Transverse colon (tissue), 4 donors: ENCODE measurements at regions not wholly inside any gene's neighbourhood (a gene's known extent, or its start where the extent isn't known, plus 50 kb on each side); places are given as distances from the start of the nearest gene placed in this dataset.

Experiments used
- DNase-seq: peaks from one replicate; pipeline ENCODE4 v3.0.0-alpha.2; 2019
- H3K27ac ChIP-seq, 4 donors: fragments of 200-600 bp; sonication (generic); 2 replicates each; pipeline ENCODE4 v1.5.1; 2016 to 2018; ENCODE audit warnings: inconsistent platforms in 4 of 4
- H3K27me3 ChIP-seq: fragments of 200-600 bp; sonication (generic); 2 replicates; pipeline ENCODE4 v1.5.1; 2017; ENCODE audit warnings: inconsistent platforms
- H3K36me3 ChIP-seq, 4 donors: fragments of 200-600 bp; sonication (generic); 2 replicates each; pipeline ENCODE4 v1.5.1; 2017 to 2019; ENCODE audit warnings: inconsistent platforms in 4 of 4
- H3K4me1 ChIP-seq, 4 donors: fragments of 200-600 bp; sonication (generic); 2 replicates each; pipeline ENCODE4 v1.5.1; 2017 to 2020; ENCODE audit warnings: inconsistent platforms in 4 of 4
- H3K4me3 ChIP-seq, 4 donors: fragments of 200-600 bp; sonication (generic); 1 replicate in 1 of 4; 2 replicates in 3 of 4; pipeline versions ENCODE4 v1.5.1 to v1.6.1; 2017 to 2019; ENCODE audit warnings: inconsistent platforms in 4 of 4
- H3K9me3 ChIP-seq, 2 donors: fragments of 200-600 bp; sonication (generic); 2 replicates each; pipeline ENCODE4 v1.5.1; 2017 to 2019; ENCODE audit warnings: inconsistent platforms in 2 of 2
- EP300 ChIP-seq: sonication (generic); formaldehyde crosslinking; IDR thresholded peaks from one replicate; pipeline ENCODE4 v1.6.1; 2017; ENCODE audit warnings: antibody characterized with exemption, low read depth
- POLR2A ChIP-seq: fragments of 450-650 bp; IDR thresholded peaks from one replicate; pipeline ENCODE4 v1.6.1; 2016; ENCODE audit warnings: antibody characterized with exemption, mild to moderate bottlenecking, moderate library complexity
- POLR2AphosphoS5 ChIP-seq, 3 donors: sonication (generic); formaldehyde crosslinking; IDR thresholded peaks; one replicate each; pipeline ENCODE4 v1.6.1; 2016; ENCODE audit warnings: antibody characterized with exemption in 3 of 3
- WGBS, 2 donors: methylation state at CpG; one replicate each; pipeline ENCODE4 v1.1.5; 2018; ENCODE audit warnings: low coverage in 1 of 2; 5-methylcytosine and 5-hydroxymethylcytosine counted together
- in situ Hi-C, 4 donors: fragments of 200-750 bp; cut with MboI; loops; one replicate each; pipeline versions ENCODE4 v1.15.0 to v1.15.1; 2017; ENCODE audit warnings: low sequenced_read_pairs in 3 of 4, low pct_ligation_motif_present in 1 of 4, low pct_unique_long_range_greater_than_20kb in 1 of 4
- intact Hi-C: fragments of 100-400 bp; cut with DNase I; formaldehyde crosslinking; loops from one replicate; pipeline ENCODE4 v1.15.1; 2023; ENCODE audit warnings: low total_unique reads
- TF ChIP-seq, protein P1 (sequence below), 5 experiments: fragments of 200-600 bp in 3 of 5; fragments of 450-650 bp in 2 of 5; sonication (generic) in 3 of 5; IDR thresholded peaks; 1 replicate in 2 of 5; 2 replicates in 3 of 5; pipeline ENCODE4 v1.5.1; 2016 to 2017; ENCODE audit warnings: antibody characterized with exemption in 5 of 5, inconsistent platforms in 3 of 5, mild to moderate bottlenecking in 2 of 5, moderate library complexity in 1 of 5

- no peak overlapping the region for H3K4me3 ChIP-seq
- WGBS, 2 donors, result 67 to 88% methylated on average over 1 of the region's 1 CpG
- no peak for DNase-seq
- no peaks in the 10 kb centered on the region for H3K4me1 ChIP-seq
- intact Hi-C loops, result no loop called here
- in situ Hi-C loops, result loop anchor here in 2 of 4 donors (10.0 to 25.0 kb wide), 2 partner anchors 199 to 207 kb away; partner anchors contain the start of gene TOP2B (in 1 of the 2)
- H3K27ac ChIP-seq, result no peak overlapping the region
- no peaks in the 10 kb centered on the region for H3K9me3 ChIP-seq
- no peaks in the 10 kb centered on the region for H3K27me3 ChIP-seq
- TF ChIP-seq, protein P1, sequence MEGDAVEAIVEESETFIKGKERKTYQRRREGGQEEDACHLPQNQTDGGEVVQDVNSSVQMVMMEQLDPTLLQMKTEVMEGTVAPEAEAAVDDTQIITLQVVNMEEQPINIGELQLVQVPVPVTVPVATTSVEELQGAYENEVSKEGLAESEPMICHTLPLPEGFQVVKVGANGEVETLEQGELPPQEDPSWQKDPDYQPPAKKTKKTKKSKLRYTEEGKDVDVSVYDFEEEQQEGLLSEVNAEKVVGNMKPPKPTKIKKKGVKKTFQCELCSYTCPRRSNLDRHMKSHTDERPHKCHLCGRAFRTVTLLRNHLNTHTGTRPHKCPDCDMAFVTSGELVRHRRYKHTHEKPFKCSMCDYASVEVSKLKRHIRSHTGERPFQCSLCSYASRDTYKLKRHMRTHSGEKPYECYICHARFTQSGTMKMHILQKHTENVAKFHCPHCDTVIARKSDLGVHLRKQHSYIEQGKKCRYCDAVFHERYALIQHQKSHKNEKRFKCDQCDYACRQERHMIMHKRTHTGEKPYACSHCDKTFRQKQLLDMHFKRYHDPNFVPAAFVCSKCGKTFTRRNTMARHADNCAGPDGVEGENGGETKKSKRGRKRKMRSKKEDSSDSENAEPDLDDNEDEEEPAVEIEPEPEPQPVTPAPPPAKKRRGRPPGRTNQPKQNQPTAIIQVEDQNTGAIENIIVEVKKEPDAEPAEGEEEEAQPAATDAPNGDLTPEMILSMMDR (IDR thresholded peaks at IDR 0.05), result no peak
- TF ChIP-seq EP300 (no peak), POLR2AphosphoS5 (IDR thresholded peaks at IDR 0.05) (no peak), POLR2A (no peak)
- no peaks in the 10 kb centered on the region for H3K36me3 ChIP-seq
Observed at GRCh38 chr3:25861566-25861965, 71.7 kb downstream of the OXSM start.

GRCh38 chr3:25863011-25863415 is 73.1 kb downstream of the OXSM start:
- no peaks in the 10 kb centered on the region for H3K36me3 ChIP-seq
- DNase-seq, result no peak
- no peaks in the 10 kb centered on the region for H3K4me1 ChIP-seq
- WGBS, 2 donors, result 80 to 86% methylated on average over 3 of the region's 3 CpGs
- H3K4me3 ChIP-seq, result no peak overlapping the region
- H3K27ac ChIP-seq, result no peak overlapping the region
- intact Hi-C loops (no loop called here), in situ Hi-C loops (loop anchor here in 2 of 4 donors (10.0 to 25.0 kb wide), 2 partner anchors 201 to 208 kb away; partner anchors contain the start of gene TOP2B (in 1 of the 2))
- TF ChIP-seq POLR2AphosphoS5 (IDR thresholded peaks at IDR 0.05) (no peak), EP300 (no peak), POLR2A (no peak)
- TF ChIP-seq, protein P1 (IDR thresholded peaks at IDR 0.05), result no peak
- no peaks in the 10 kb centered on the region for H3K27me3 ChIP-seq
- H3K9me3 ChIP-seq, result no peaks in the 10 kb centered on the region

- Histone ChIP-seq H3K27ac (no peak overlapping the region), H3K4me3 (no peak overlapping the region), H3K36me3 (no peaks in the 10 kb centered on the region), H3K4me1 (no peaks in the 10 kb centered on the region), H3K9me3 (no peaks in the 10 kb centered on the region), H3K27me3 (no peaks in the 10 kb centered on the region)
- 74 to 81% methylated on average over 3 of the region's 3 CpGs for WGBS, 2 donors
- in situ Hi-C loops, result loop anchor here in 2 of 4 donors (10.0 to 25.0 kb wide), 2 partner anchors 201 to 209 kb away; partner anchors contain the start of gene TOP2B (in 1 of the 2)
- no peak for DNase-seq
- TF ChIP-seq, protein P1 (IDR thresholded peaks at IDR 0.05), result no peak
- no peak for TF ChIP-seq EP300
- no peak for TF ChIP-seq POLR2A
- no peak for TF ChIP-seq POLR2AphosphoS5 (IDR thresholded peaks at IDR 0.05)
- intact Hi-C loops, result no loop called here
Observed at GRCh38 chr3:25863416-25863959, 73.6 kb downstream of the OXSM start.

GRCh38 chr3:25870452-25870851 is 80.6 kb downstream of the OXSM start:
- intact Hi-C loops (no loop called here), in situ Hi-C loops (loop anchor here in 1 of 4 donors (25.0 kb wide), 1 partner anchor 208 kb away; the partner anchor contains the start of gene TOP2B)
- no peaks in the 10 kb centered on the region for H3K9me3 ChIP-seq
- no peaks in the 10 kb centered on the region for H3K4me1 ChIP-seq
- TF ChIP-seq, protein P1 (IDR thresholded peaks at IDR 0.05), result no peak
- TF ChIP-seq POLR2A (no peak), POLR2AphosphoS5 (IDR thresholded peaks at IDR 0.05) (no peak), EP300 (no peak)
- H3K4me3 ChIP-seq, result no peak overlapping the region
- no peaks in the 10 kb centered on the region for H3K36me3 ChIP-seq
- H3K27ac ChIP-seq, result no peak overlapping the region
- DNase-seq, result no peak
- H3K27me3 ChIP-seq, result no peaks in the 10 kb centered on the region
